HL-60 (cell line): ENCODE measurements at regions not wholly inside any gene's neighbourhood (a gene's known extent, or its start where the extent isn't known, plus 50 kb on each side); places are given as distances from the start of the nearest gene placed in this dataset.

Experiments
- DNase-seq, 2 experiments: peaks; one replicate each; pipeline ENCODE4 v3.0.0-alpha.2; 2010 to 2020; ENCODE audit warnings: low read depth in 1 of 2, low spot score in 1 of 2
- H3K27ac ChIP-seq: fragments of 250-450 bp; sonication (Bioruptor Pico); replicated peaks from 2 replicates; pipeline ENCODE4 v1.5.1; 2020; ENCODE audit warnings: mild to moderate bottlenecking, moderate library complexity
- H3K27me3 ChIP-seq: fragments of 250-450 bp; sonication (Bioruptor Pico); 2 replicates; pipeline ENCODE4 v1.5.1; 2021; ENCODE audit warnings: mild to moderate bottlenecking, moderate library complexity; ENCODE audit not compliant: insufficient read depth, poor library complexity, severe bottlenecking
- H3K4me3 ChIP-seq: replicated peaks from 2 replicates; pipeline ENCODE4 v1.5.1; 2011; ENCODE audit warnings: mild to moderate bottlenecking, control low read depth, low read length; ENCODE audit not compliant: insufficient read depth
- CTCF ChIP-seq: IDR thresholded peaks from one replicate; pipeline ENCODE4 v1.5.1; 2011; ENCODE audit warnings: low read length, control low read depth, inconsistent platforms; ENCODE audit not compliant: insufficient read depth
- GABPA ChIP-seq: IDR thresholded peaks from 2 replicates; pipeline ENCODE4 v1.6.1; 2012; ENCODE audit warnings: low read depth
- POLR2AphosphoS5 ChIP-seq: IDR thresholded peaks from 2 replicates; pipeline ENCODE4 v1.6.1; 2012; ENCODE audit warnings: low read depth
- REST ChIP-seq: IDR thresholded peaks from 2 replicates; pipeline ENCODE4 v1.6.1; 2012; ENCODE audit warnings: low read depth; ENCODE audit not compliant: insufficient replicate concordance
- SPI1 ChIP-seq: IDR thresholded peaks from 2 replicates; pipeline ENCODE4 v1.6.1; 2012; ENCODE audit warnings: low read depth, mild to moderate bottlenecking, borderline replicate concordance

- DNase-seq, result no peak
- Histone ChIP-seq H3K27ac (no peak overlapping the region), H3K4me3 (no peak overlapping the region), H3K27me3 (no peaks in the 10 kb centered on the region)
- no peak for TF ChIP-seq CTCF
- no peak for TF ChIP-seq SPI1
- TF ChIP-seq POLR2AphosphoS5, result no peak
- TF ChIP-seq GABPA, result no peak
- TF ChIP-seq REST, result no peak
These were observed 96.5 kb upstream of the ESX1 start for GRCh38 chrX:104351173-104351769.

- H3K27ac ChIP-seq, result no peak overlapping the region
- no peak for TF ChIP-seq CTCF
- TF ChIP-seq POLR2AphosphoS5, result no peak
- no peak for TF ChIP-seq SPI1
- TF ChIP-seq GABPA, result no peak
- no peak for TF ChIP-seq REST
- H3K27me3 ChIP-seq, result no peaks in the 10 kb centered on the region
- H3K4me3 ChIP-seq, result no peak overlapping the region
- no peak for DNase-seq
These were observed 93.1 kb upstream of the ESX1 start for GRCh38 chrX:104347860-104348259.

GRCh38 chrX:104343428-104344129, 88.8 kb upstream of the ESX1 start:
- peaks cover 2% of the 10 kb centered on the region for H3K27me3 ChIP-seq
- H3K4me3 ChIP-seq, result no peak overlapping the region
- TF ChIP-seq SPI1 (no peak), REST (no peak), CTCF (peak; percentile 19), GABPA (no peak)
- peak in 1 of 2 experiments; percentile 54 for DNase-seq
- H3K27ac ChIP-seq, result no peak overlapping the region
